Progenitor cell of endocrine pancreas (in vitro differentiated cells): ENCODE measurements at regions not wholly inside any gene's neighbourhood (a gene's known extent, or its start where the extent isn't known, plus 50 kb on each side); places are given as distances from the start of the nearest gene placed in this dataset.

Experiments
- DNase-seq: peaks from one replicate; pipeline ENCODE4 v3.0.0; 2021; ENCODE audit warnings: low spot score; ENCODE audit not compliant: unreplicated experiment
- H3K27ac Mint-ChIP-seq: 2 replicates; pipeline ENCODE4 v1.8.0; 2021; ENCODE audit warnings: mild to moderate bottlenecking, moderate library complexity, mixed read lengths
- H3K27me3 Mint-ChIP-seq: 2 replicates; pipeline ENCODE4 v1.8.0; 2021; ENCODE audit warnings: mixed read lengths
- H3K36me3 Mint-ChIP-seq: 2 replicates; pipeline ENCODE4 v1.8.0; 2022; ENCODE audit warnings: mixed read lengths; ENCODE audit not compliant: insufficient read depth
- H3K4me1 Mint-ChIP-seq: 2 replicates; pipeline ENCODE4 v1.8.0; 2021; ENCODE audit warnings: low read depth, mixed read lengths
- H3K4me3 Mint-ChIP-seq: 2 replicates; pipeline ENCODE4 v1.8.0; 2021; ENCODE audit warnings: low read depth, mild to moderate bottlenecking, moderate library complexity, mixed read lengths
- H3K9me3 Mint-ChIP-seq: 2 replicates; pipeline ENCODE4 v1.8.0; 2021; ENCODE audit warnings: low read depth, mixed read lengths
- TF ChIP-seq, protein P1 (sequence below): fragments of 200-600 bp; sonication (generic); IDR thresholded peaks from one replicate; pipeline ENCODE4 v1.5.0; 2021; ENCODE audit warnings: antibody characterized with exemption, mild to moderate bottlenecking; ENCODE audit not compliant: unreplicated experiment

GRCh38 chr4:19722404-19722803 is 529.3 kb upstream of the SLIT2 start:
- TF ChIP-seq, protein P1, sequence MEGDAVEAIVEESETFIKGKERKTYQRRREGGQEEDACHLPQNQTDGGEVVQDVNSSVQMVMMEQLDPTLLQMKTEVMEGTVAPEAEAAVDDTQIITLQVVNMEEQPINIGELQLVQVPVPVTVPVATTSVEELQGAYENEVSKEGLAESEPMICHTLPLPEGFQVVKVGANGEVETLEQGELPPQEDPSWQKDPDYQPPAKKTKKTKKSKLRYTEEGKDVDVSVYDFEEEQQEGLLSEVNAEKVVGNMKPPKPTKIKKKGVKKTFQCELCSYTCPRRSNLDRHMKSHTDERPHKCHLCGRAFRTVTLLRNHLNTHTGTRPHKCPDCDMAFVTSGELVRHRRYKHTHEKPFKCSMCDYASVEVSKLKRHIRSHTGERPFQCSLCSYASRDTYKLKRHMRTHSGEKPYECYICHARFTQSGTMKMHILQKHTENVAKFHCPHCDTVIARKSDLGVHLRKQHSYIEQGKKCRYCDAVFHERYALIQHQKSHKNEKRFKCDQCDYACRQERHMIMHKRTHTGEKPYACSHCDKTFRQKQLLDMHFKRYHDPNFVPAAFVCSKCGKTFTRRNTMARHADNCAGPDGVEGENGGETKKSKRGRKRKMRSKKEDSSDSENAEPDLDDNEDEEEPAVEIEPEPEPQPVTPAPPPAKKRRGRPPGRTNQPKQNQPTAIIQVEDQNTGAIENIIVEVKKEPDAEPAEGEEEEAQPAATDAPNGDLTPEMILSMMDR: no peak
- no peak for DNase-seq
- Mint-ChIP-seq H3K36me3 (no peaks in the 10 kb centered on the region), H3K27ac (no peak overlapping the region), H3K9me3 (no peaks in the 10 kb centered on the region), H3K27me3 (no peaks in the 10 kb centered on the region), H3K4me1 (no peaks in the 10 kb centered on the region), H3K4me3 (no peak overlapping the region)

DNA sequence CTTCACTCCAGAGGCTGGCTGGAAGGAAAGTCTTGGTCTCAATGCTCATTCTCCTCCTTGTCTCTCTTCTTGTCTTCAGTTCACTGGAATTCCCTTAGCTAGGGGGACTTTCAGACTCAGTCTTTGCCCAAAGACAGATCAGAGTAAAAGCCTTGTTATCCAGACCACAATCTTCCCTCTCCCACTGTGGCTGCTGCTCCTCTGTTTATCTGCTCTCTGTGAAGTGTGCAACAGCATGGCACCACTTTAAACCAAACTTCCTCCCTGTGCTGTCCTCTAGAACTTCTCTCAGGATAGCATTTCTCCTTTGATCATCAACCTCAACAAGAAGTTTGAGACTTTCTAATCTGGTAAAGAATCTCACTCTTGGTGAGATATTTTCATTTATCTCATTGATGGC is 530.1 kb upstream of the SLIT2 start:
- Mint-ChIP-seq H3K27me3 (no peaks in the 10 kb centered on the region), H3K9me3 (no peaks in the 10 kb centered on the region), H3K4me1 (no peaks in the 10 kb centered on the region), H3K27ac (no peak overlapping the region), H3K36me3 (no peaks in the 10 kb centered on the region), H3K4me3 (no peak overlapping the region)
- TF ChIP-seq, protein P1: no peak
- DNase-seq: no peak

DNA sequence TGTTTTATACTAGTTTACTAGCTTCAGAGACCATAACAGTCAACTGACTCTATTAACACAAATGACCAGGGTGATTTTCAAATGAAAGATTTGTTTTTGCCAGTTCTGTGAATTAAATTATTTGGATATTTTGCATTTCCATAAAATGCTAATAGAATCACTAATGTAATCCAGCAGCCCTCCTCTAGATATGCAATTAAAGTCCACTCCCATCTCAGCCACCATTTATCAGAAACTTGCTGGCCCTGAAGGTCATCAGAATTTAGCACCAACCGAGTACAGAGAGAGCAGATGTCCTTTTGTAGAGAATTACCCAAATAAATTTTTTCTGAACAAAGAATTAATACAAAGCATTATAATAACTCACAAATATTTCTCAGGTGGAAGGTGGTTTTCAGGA is 531.1 kb upstream of the SLIT2 start:
- H3K4me1 Mint-ChIP-seq: no peaks in the 10 kb centered on the region
- no peaks in the 10 kb centered on the region for H3K9me3 Mint-ChIP-seq

GRCh38 chr4:19720190-19720589 is 531.5 kb upstream of the SLIT2 start:
- Mint-ChIP-seq H3K27ac (no peak overlapping the region), H3K27me3 (no peaks in the 10 kb centered on the region), H3K4me3 (no peak overlapping the region), H3K4me1 (no peaks in the 10 kb centered on the region), H3K9me3 (no peaks in the 10 kb centered on the region), H3K36me3 (no peaks in the 10 kb centered on the region)
- TF ChIP-seq, protein P1: no peak
- DNase-seq: no peak

More for the DNA sequence above, 531.1 kb upstream of the SLIT2 start:
- Mint-ChIP-seq H3K4me3 (no peak overlapping the region), H3K27me3 (no peaks in the 10 kb centered on the region), H3K36me3 (no peaks in the 10 kb centered on the region), H3K27ac (no peak overlapping the region)
- TF ChIP-seq, protein P1: no peak
- DNase-seq: no peak

DNA sequence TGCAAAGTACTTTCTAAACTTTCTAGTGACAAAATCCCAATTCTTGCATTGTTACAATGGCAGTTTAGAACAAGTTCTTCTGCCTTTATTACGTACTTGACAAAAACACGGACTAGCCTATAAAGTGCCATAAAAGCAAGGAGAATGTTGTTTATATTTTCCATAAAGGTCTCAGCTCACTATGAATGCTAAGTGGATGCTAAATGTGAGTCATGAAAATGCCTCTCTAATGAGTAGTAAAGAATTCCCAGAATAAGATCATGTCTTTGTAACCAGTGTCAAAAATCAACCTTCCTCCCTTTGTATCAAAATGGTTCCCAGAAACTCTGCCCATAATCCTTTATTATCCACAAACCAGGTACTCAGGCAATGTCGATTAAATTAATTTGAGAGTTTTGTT is 539.8 kb upstream of the SLIT2 start:
- Mint-ChIP-seq H3K36me3 (no peaks in the 10 kb centered on the region), H3K9me3 (no peaks in the 10 kb centered on the region), H3K4me1 (no peaks in the 10 kb centered on the region), H3K4me3 (no peak overlapping the region), H3K27ac (no peak overlapping the region), H3K27me3 (no peaks in the 10 kb centered on the region)
- DNase-seq: no peak
- TF ChIP-seq, protein P1: no peak
